ENCODE measurements at regions not wholly inside any gene's neighbourhood (a gene's known extent, or its start where the extent isn't known, plus 50 kb on each side); places are given as distances from the start of the nearest gene placed in this dataset.

GRCh38 chr10:130751851-130752250 lies 559.7 kb downstream of the TCERG1L start:
- no peak for TF ChIP-seq POLR2A (IDR thresholded peaks at IDR 0.05)
- TF ChIP-seq, protein P1, sequence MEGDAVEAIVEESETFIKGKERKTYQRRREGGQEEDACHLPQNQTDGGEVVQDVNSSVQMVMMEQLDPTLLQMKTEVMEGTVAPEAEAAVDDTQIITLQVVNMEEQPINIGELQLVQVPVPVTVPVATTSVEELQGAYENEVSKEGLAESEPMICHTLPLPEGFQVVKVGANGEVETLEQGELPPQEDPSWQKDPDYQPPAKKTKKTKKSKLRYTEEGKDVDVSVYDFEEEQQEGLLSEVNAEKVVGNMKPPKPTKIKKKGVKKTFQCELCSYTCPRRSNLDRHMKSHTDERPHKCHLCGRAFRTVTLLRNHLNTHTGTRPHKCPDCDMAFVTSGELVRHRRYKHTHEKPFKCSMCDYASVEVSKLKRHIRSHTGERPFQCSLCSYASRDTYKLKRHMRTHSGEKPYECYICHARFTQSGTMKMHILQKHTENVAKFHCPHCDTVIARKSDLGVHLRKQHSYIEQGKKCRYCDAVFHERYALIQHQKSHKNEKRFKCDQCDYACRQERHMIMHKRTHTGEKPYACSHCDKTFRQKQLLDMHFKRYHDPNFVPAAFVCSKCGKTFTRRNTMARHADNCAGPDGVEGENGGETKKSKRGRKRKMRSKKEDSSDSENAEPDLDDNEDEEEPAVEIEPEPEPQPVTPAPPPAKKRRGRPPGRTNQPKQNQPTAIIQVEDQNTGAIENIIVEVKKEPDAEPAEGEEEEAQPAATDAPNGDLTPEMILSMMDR (IDR thresholded peaks at IDR 0.05) = no peak

Data from Peyer's patch (tissue), 4 donors.